CMK (cell line): ENCODE measurements at regions not wholly inside any gene's neighbourhood (a gene's known extent, or its start where the extent isn't known, plus 50 kb on each side); places are given as distances from the start of the nearest gene placed in this dataset.
"Not testable (repeated sequence)": the region's sequence is repeated elsewhere in the genome, so short reads cannot be mapped to it uniquely, and the experiment has no call there.

Experiments
- DNase-seq: peaks from one replicate; pipeline ENCODE4 v3.0.0-alpha.2; 2010; ENCODE audit warnings: low read depth

GRCh38 chr12:62010973-62011372 lies 249.2 kb upstream of the USP15 start:
- not testable (repeated sequence) for DNase-seq

DNA sequence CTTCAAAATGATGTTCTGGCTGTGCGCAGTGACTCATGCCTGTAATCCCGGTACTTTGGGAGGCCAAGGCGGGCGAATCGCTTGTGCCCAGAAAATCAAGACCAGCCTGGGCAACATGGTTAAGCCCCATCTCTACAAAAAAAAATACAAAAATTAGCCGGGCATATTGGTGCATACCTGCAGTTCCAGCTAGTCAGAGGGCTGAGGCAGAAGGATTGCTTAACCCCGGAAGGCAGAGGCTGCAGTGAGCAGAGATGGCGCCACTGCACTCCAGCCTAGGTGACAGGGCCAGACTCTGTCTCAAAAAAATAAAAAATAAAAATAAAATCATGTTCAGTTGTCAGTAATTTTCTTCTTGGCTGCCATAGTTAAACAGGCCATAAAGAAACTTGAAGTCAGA lies 245.9 kb upstream of the USP15 start:
- no peak for DNase-seq

DNA sequence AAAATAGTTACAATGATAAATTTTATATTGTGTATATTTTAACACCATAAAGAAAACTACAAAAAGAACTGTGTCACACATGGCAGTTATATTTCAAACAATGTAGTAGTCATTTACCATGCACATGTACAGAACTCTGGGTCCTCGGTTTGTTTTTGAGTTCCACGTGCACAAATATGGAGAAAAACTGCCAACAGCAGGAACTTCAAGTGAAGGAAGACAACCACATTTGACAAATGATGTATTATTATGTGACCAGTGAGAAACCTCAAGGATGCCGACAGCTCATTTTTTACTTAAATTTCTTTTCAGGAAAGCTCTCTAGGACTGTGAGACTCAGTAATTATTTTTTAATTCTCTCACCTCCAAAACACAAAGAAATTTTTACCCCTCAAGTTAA lies 244.2 kb upstream of the USP15 start:
- no peak for DNase-seq

DNA sequence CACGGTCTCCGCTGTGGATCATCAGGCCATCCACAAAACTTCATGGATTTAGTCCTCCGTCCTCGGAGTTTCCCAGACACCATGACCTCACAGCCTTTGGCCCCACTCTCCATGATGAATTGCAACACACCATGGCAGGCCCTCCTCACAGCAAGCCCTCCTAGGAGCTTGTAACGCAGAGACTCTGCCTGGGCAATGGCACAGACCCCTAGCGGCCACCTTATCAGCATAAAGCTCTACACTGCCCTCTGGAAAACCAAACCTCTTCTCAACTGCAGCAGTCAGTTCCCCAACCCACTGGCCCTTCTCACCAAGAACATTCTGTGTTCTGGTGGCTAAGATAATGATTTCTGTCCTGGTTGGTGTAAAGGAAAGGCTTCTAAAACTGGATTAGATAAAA lies 238.4 kb upstream of the USP15 start:
- DNase-seq, result no peak

DNA sequence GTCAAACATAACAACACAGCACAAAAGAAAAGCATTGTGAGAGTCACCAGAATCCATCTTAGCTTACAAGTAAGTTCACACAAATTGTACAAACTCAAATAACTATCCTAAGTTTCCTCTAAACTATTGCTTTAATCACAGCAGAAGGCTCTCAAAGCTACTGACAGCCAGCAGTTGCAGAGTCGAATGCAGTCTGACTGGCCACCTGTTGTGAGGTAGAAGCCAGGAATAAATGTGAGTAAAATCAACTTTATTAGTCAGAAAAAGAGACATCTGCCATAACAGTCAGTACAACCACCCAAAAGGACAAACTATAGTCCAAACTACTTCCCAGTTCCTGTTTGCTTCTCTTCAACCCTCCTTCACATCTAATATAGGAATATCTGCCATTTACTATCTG lies 231.7 kb upstream of the USP15 start:
- no peak for DNase-seq

GRCh38 chr12:62032870-62033269 lies 227.3 kb upstream of the USP15 start:
- DNase-seq, result no peak

- no peak for DNase-seq
These were observed 215.6 kb upstream of the USP15 start for GRCh38 chr12:62044450-62045135.

- no peak for DNase-seq
These were observed 215.0 kb upstream of the USP15 start for GRCh38 chr12:62045211-62045610.

DNA sequence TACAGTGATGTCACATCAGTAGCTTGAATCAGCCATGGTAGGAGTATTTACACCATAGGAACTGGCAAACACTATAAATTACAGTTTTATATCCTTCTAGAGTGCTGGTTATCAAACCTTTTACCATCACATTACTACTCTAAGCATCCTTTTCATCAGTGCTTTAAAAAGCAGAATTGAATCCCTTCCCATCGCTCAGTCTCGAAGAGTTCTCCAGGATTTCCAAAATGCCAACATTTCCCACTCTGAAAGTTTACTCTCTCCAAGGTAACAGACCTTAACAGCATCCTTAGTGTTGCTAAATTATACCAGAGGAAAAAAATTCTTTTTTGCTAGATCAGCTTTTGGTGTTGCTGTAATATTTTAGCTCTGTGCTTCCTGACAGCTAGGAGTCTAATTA lies 209.4 kb upstream of the USP15 start:
- no peak for DNase-seq

DNA sequence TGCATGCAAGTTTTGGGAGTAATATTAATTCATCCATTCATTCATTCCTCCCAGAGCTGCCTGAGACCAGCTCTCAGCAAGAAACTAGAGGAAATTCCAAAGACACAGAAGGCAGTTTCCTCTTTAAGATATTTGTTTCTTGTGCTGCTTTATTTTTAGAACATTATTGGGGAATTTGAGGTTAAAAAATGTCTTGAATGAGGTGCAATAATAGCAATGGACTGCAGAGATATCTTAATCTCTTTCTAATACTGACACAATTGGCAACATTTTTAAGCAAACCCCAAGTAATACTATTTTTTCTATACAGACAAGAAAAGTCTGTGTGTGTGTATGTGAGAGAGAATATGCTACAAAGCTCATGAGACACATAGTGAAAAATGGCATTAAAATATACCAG lies 190.2 kb upstream of the USP15 start:
- no peak for DNase-seq

DNA sequence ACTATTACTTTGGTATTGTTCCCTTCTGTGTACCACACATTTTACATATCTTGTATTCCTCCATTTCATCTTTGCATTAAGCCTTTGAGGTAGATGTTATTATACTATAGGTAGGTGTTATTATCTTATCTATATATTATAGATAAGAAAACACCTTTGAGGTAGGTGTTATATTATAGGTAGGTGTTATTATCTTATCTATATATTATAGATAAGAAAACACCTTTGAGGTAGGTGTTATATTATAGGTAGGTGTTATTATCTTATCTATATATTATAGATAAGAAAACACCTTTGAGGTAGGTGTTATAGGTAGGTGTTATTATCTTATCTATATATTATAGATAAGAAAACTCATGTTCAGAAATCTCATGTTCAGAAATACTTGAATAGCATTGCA lies 187.0 kb upstream of the USP15 start:
- DNase-seq, result not testable (repeated sequence)

DNA sequence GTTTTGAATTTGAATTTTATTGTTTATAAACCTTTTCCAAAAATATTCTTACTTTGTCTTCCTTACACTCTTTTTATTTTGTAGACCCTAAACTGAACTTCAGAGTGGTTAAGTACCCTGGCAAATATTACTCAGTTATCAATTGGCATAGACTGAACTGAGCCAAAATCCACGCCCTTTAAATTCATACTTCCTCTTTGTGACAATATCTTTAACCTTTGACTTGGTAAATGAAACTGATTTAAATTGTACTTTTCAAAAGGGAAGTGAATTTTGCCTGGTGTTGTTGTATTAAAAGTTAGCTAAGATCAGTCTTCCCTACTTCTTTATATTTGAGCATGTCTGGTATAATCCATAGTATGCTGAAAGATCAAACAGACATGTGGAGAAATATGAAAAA lies 184.3 kb upstream of the USP15 start:
- no peak for DNase-seq

DNA sequence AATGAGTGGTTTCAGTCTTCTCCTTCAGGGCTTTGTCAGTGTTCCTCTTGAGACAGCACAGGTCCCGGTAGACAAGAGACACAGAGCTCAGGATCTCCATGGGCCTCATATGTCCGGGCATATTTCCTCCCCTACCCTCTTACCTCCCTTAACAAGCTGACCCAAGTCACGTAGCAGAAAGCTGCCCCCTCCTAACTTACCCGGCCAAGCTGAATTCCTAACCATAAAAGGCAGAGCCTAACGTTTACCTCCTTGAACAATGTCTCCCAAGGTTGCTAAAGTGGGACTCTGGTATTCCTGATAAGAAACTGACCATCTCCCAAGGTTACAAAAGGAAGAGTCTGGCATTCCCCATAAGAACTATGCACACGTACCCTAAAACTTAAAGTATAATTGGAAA lies 182.2 kb upstream of the USP15 start:
- DNase-seq, result no peak

- DNase-seq, result no peak
These were observed 177.8 kb upstream of the USP15 start for GRCh38 chr12:62082448-62082847.

GRCh38 chr12:62098132-62098531 lies 162.1 kb upstream of the USP15 start:
- no peak for DNase-seq

- no peak for DNase-seq
These were observed 156.5 kb upstream of the USP15 start for GRCh38 chr12:62103748-62104147.

DNA sequence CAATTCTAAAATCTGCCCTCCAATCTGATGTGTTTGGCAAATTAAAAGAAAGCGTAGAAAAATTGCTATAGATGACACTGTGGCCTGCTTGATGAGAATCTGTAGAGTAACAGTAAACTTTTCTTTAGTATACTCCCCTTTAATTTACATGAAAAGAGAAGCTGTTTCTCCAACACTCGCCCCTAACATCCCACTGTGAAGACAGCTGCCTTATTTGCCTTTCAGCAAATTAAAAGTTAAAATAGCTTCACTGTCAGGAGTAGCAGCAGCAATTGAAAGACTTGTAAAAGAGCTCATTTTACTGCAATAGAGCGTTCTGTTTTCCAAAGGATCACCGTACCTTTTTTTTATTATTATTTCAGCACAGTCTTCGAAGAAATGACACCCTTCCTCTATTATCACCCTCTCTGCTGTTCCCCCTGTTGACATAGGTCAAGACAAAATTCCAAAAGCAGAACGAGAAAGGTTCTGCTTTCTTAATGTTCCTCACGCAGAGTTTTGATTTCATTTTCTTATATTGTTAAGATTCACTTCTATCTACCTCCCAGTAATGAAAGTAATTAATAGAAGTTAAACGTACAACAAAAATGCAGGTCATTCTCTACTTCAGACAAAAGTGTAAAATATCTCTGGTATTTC lies 153.5 kb upstream of the USP15 start:
- no peak for DNase-seq

GRCh38 chr12:62113366-62114011 lies 146.7 kb upstream of the USP15 start:
- DNase-seq, result no peak

DNA sequence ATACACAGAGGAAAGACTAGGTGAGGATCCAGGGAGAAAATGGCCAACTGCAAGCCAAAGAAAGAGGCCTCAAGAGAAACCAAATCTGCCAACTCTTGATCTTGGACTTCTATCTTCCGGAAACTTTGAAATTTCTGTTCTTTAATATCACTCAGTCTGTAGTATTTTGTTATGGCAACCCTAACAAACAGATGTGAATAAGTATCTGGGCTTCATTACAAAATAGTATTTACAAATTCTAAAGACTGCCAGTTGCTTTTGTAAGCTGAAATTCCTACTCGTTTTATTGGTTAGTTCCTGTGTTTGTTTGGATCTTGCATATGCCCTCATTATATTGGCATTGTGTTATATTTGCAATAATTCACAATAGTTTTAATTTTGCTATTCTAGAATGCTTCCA lies 143.2 kb upstream of the USP15 start:
- DNase-seq, result no peak

- peak; percentile 4 for DNase-seq
These were observed 136.4 kb upstream of the USP15 start for GRCh38 chr12:62123721-62124203.

GRCh38 chr12:62127516-62127915 lies 132.7 kb upstream of the USP15 start:
- no peak for DNase-seq

DNA sequence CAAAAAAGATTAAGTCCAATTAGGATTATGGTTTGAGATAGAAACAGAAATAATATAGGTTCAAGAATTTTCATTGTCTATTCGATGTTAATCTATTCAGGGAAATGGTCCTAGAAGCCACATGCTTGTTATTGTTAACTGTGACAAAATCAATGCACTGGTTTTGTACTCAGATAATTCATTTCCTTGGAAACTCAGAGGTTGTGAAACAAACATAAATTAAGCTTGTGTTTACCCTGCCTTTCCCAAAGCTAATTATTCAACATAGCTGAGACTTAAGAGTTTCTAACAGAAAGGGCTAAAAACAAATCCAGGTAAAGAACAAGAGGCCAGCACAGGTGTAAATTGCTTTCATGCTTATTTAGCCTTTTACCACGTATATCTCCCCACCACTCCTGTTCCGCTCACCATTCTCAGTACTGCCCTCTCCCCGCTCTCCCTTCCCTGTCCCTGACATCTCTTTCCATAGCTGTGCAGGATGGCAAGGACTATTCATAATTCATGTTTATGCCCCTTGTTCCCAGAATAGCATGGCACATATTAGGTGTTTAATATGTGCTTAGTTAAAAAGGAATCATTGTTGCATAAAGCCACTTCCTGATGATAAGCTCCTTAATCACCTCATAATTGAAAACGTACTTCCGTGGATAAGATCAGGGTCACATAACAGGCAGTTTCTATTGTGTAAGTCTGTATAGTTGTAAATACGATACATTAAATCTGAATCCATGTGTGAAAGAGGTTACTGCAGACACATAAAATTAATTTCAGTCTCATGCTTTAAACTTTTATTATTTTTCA lies 131.8 kb upstream of the USP15 start:
- no peak for DNase-seq

DNA sequence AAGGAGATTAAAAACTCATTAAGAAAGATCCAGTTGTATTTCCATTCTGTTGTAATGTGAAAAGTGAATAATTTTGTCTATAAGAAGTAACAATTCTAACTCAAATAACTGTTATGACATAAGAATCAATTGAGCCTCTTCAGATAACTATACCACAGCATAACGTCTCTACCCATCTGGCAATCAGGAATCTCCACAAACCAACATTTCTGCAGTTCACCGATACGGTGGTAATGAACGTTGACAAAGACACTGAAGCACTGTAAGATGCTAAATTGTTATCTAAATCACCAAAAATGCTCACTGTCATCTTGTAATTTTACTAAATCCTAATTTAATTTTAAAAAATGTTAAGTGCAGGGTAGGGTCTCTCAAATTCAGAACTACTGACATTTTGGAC lies 130.9 kb upstream of the USP15 start:
- DNase-seq, result peak; percentile 3
